ENCODE measurements at regions not wholly inside any gene's neighbourhood (a gene's known extent, or its start where the extent isn't known, plus 50 kb on each side); places are given as distances from the start of the nearest gene placed in this dataset.

DNA sequence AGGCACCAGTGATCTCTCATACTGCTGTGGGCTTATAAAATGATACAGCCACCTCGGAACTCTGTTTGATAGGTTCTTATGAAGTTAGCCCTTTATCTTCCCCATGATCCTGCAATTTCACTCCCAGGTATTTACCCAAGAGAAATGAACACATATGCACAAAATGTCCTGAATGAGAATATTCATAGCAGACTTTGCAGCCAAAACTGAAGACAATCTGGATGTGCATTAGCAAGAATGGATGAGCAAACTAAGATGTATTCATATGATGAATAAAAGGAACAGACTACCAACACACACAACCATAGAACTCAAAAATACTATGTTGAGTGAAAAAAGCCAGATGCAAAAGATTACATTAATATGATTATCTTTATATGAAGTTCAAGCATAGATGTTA, 66.7 kb downstream of the KCNA5 start:
- TF ChIP-seq ZNF677 (tag by site-specific recombination; IDR thresholded peaks at IDR 0.05) = no peak
- TF ChIP-seq, protein P1, sequence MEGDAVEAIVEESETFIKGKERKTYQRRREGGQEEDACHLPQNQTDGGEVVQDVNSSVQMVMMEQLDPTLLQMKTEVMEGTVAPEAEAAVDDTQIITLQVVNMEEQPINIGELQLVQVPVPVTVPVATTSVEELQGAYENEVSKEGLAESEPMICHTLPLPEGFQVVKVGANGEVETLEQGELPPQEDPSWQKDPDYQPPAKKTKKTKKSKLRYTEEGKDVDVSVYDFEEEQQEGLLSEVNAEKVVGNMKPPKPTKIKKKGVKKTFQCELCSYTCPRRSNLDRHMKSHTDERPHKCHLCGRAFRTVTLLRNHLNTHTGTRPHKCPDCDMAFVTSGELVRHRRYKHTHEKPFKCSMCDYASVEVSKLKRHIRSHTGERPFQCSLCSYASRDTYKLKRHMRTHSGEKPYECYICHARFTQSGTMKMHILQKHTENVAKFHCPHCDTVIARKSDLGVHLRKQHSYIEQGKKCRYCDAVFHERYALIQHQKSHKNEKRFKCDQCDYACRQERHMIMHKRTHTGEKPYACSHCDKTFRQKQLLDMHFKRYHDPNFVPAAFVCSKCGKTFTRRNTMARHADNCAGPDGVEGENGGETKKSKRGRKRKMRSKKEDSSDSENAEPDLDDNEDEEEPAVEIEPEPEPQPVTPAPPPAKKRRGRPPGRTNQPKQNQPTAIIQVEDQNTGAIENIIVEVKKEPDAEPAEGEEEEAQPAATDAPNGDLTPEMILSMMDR (tag by site-specific recombination; IDR thresholded peaks at IDR 0.05) = no peak
- TF ChIP-seq RBAK (tag by site-specific recombination; IDR thresholded peaks at IDR 0.05) = no peak
- TF ChIP-seq ZNF48 (tag by site-specific recombination; IDR thresholded peaks at IDR 0.05) = no peak
